K562 (cell line): ENCODE measurements at regions not wholly inside any gene's neighbourhood (a gene's known extent, or its start where the extent isn't known, plus 50 kb on each side); places are given as distances from the start of the nearest gene placed in this dataset.

Experiments
- CEBPB ChIP-seq: fragments of 450-650 bp; IDR thresholded peaks from 2 replicates; pipeline ENCODE4 v1.6.1; 2016; ENCODE audit warnings: missing genetic modification characterization, missing compliant biosample characterization
- DACH1 ChIP-seq: fragments of 450-650 bp; IDR thresholded peaks from 2 replicates; pipeline ENCODE4 v1.6.1; 2018; ENCODE audit not compliant: partially characterized antibody
- EHMT2 ChIP-seq: fragments of 450-650 bp; IDR thresholded peaks from 2 replicates; pipeline ENCODE4 v1.6.1; 2018; ENCODE audit warnings: antibody characterized with exemption
- ELF1 ChIP-seq: fragments of 200-800 bp; sonication (Bioruptor generic); IDR thresholded peaks from 2 replicates; pipeline ENCODE4 v1.6.1; 2016; ENCODE audit warnings: missing genetic modification characterization, missing compliant biosample characterization
- HMGN3 ChIP-seq: IDR thresholded peaks from 2 replicates; pipeline ENCODE4 v1.6.1; 2011; ENCODE audit warnings: borderline replicate concordance, low read depth, mild to moderate bottlenecking, mixed read lengths, low read length; ENCODE audit not compliant: insufficient read length; ENCODE audit errors: extremely low read depth
- MYC ChIP-seq, 2 experiments: fragments of 250-450 bp in 1 of 2; sonication (Bioruptor Pico) in 1 of 2; IDR thresholded peaks; 2 replicates each; pipeline versions ENCODE4 v1.5.1 to v1.6.1; 2012 to 2021; ENCODE audit warnings: low read depth in 2 of 2, borderline replicate concordance in 1 of 2, improper control_type of control experiment in 1 of 2, low read length in 1 of 2, mild to moderate bottlenecking in 1 of 2, moderate library complexity in 1 of 2
- NELFE ChIP-seq: IDR thresholded peaks from 2 replicates; pipeline ENCODE4 v1.6.1; 2011; ENCODE audit warnings: mild to moderate bottlenecking; ENCODE audit not compliant: insufficient read depth, insufficient read length
- ZNF184 ChIP-seq: sonication (generic); formaldehyde crosslinking; IDR thresholded peaks from 2 replicates; pipeline ENCODE4 v1.5.0; 2020; ENCODE audit warnings: missing genetic modification reagents
- ZNF384 ChIP-seq: IDR thresholded peaks from 2 replicates; pipeline ENCODE4 v1.6.1; 2012; ENCODE audit warnings: low read depth, low read length, improper control_type of control experiment
- ZNF584 ChIP-seq: fragments of 200-800 bp; sonication (Bioruptor generic); IDR thresholded peaks from 2 replicates; pipeline ENCODE4 v1.6.1; 2016; ENCODE audit warnings: low read depth, mild to moderate bottlenecking, missing genetic modification characterization, missing compliant biosample characterization
- TF ChIP-seq, protein P1 (sequence below), 2 experiments: IDR thresholded peaks in 1 of 2; conservative IDR thresholded peaks in 1 of 2; 2 replicates each; pipeline ENCODE4 v1.6.1; 2016; ENCODE audit warnings: low read depth in 2 of 2, mild to moderate bottlenecking in 1 of 2, missing compliant biosample characterization in 1 of 2, missing genetic modification characterization in 1 of 2, moderate library complexity in 1 of 2

DNA sequence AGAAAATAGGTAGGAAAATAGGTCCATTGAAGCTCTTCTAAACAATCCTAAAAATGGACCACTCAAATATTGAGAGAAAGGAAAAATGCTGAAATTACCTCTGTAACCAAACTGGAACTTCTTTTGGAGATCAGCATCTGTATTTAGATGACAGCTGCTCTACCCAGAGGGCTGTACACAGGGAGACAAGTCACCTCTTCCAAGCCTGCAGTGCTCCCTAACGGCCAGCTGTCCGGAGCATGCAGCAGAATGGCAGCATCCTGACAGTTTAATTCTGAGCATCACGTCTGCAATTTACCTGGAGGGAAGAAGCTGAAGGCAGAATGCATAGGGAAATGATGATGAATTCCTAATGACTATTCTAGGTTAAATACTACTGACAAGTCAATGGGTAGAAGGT, 62.8 kb upstream of the DIAPH3 start (continued):
- TF ChIP-seq MYC (IDR thresholded peaks at IDR 0.05; ENCODE audit: low read depth, low read length) (0 out of 2 replicates have a peak, but pooled peaks have one; percentile 33), MYC (CRISPR knock-in tag; IDR thresholded peaks at IDR 0.05; ENCODE audit: borderline replicate concordance, low read depth) (no peak), ZNF584 (CRISPR knock-in tag) (no peak), ZNF384 (no peak), HMGN3 (no peak), ELF1 (tag) (no peak), EHMT2 (no peak), ZNF184 (no peak), NELFE (no peak), CEBPB (tag) (no peak), DACH1 (no peak)
- TF ChIP-seq, protein P1, sequence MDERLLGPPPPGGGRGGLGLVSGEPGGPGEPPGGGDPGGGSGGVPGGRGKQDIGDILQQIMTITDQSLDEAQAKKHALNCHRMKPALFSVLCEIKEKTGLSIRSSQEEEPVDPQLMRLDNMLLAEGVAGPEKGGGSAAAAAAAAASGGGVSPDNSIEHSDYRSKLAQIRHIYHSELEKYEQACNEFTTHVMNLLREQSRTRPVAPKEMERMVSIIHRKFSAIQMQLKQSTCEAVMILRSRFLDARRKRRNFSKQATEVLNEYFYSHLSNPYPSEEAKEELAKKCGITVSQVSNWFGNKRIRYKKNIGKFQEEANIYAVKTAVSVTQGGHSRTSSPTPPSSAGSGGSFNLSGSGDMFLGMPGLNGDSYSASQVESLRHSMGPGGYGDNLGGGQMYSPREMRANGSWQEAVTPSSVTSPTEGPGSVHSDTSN (CRISPR knock-in tag; IDR thresholded peaks at IDR 0.05; ENCODE audit: low read depth): no peak
- TF ChIP-seq, protein P1 (tag; conservative IDR thresholded peaks at IDR 0.05; ENCODE audit: low read depth): 0 out of 2 replicates have a peak, but pooled peaks have one; percentile 14
